Hepatocyte (in vitro differentiated cells): ENCODE measurements at regions not wholly inside any gene's neighbourhood (a gene's known extent, or its start where the extent isn't known, plus 50 kb on each side); places are given as distances from the start of the nearest gene placed in this dataset.

ENCODE experiments used
- CTCF ChIP-seq: fragments of 200-600 bp; sonication (generic); IDR thresholded peaks from 2 replicates; pipeline ENCODE4 v1.5.1; 2016; ENCODE audit warnings: antibody characterized with exemption, mild to moderate bottlenecking; ENCODE audit not compliant: poor library complexity
- EZH2 ChIP-seq: fragments of 200-600 bp; sonication (generic); IDR thresholded peaks from 2 replicates; pipeline ENCODE4 v1.6.1; 2016; ENCODE audit warnings: antibody characterized with exemption, mild to moderate bottlenecking, borderline replicate concordance
- EZH2phosphoT487 ChIP-seq: fragments of 200-600 bp; sonication (generic); IDR thresholded peaks from one replicate; pipeline ENCODE4 v1.6.1; 2018; ENCODE audit warnings: antibody characterized with exemption, mild to moderate bottlenecking, low read depth, moderate library complexity; ENCODE audit not compliant: unreplicated experiment, severe bottlenecking

GRCh38 chr1:29385966-29386365 is 149.6 kb downstream of the PTPRU start:
- no peak for TF ChIP-seq CTCF
- no peak for TF ChIP-seq EZH2phosphoT487
- TF ChIP-seq EZH2: no peak
